ENCODE measurements at regions not wholly inside any gene's neighbourhood (a gene's known extent, or its start where the extent isn't known, plus 50 kb on each side); places are given as distances from the start of the nearest gene placed in this dataset.

DNA sequence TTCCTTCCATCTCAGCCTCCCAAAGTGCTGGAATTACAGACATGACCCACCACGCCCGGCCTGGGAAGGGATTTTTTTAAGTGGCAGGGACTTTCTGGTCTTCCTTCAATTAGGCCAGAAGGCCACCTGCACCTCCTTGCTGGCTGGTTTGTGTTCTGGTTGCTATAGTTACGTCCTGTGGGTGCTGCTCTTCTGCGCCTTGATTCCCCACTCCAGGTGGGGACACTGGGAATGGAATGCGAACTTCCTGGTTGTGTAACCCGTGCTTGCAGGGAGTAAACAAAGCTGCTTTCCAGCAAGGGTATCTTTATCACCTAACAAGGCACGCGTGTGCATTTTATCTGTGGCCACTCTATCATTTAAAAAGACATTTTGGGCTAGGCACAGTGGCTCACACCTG is 117.7 kb downstream of the PLEKHG1 start:
- peaks cover 32% of the 10 kb centered on the region for H3F3A ChIP-seq (ENCODE audit: insufficient read depth, low read depth)
- H2AFZ ChIP-seq, result no peak overlapping the region
- no peak overlapping the region for H3K4me3 ChIP-seq
- DNase-seq, result peak; percentile 75 to 96
- intact Hi-C loops (cut with micrococcal nuclease; ENCODE audit: unreplicated experiment), result no loop called here
- peak overlapping the region; percentile 41 for H3K4me2 ChIP-seq
- ChIA-PET POLR2A (ENCODE audit: unreplicated experiment) (no interaction called here), CTCF (interaction anchor here (0.6 kb wide), 1 partner anchor 270 kb away, joined by 3 read pairs; no protein-coding TSS in a partner anchor)
- peak overlapping the region; percentile 64 for H3K27ac ChIP-seq
- no TSS peak for BruUV-seq (replicated peaks)
- H3K36me3 ChIP-seq (ENCODE audit: low read depth), result no peaks in the 10 kb centered on the region
- no peaks in the 10 kb centered on the region for H4K20me1 ChIP-seq (ENCODE audit: insufficient read depth)
- no peaks in the 10 kb centered on the region for H3K9me3 ChIP-seq (ENCODE audit: insufficient read depth, low read depth)
- TF ChIP-seq EZH2 (IDR thresholded peaks at IDR 0.05; ENCODE audit: low read depth), result no peak
- TF ChIP-seq, protein P1, sequence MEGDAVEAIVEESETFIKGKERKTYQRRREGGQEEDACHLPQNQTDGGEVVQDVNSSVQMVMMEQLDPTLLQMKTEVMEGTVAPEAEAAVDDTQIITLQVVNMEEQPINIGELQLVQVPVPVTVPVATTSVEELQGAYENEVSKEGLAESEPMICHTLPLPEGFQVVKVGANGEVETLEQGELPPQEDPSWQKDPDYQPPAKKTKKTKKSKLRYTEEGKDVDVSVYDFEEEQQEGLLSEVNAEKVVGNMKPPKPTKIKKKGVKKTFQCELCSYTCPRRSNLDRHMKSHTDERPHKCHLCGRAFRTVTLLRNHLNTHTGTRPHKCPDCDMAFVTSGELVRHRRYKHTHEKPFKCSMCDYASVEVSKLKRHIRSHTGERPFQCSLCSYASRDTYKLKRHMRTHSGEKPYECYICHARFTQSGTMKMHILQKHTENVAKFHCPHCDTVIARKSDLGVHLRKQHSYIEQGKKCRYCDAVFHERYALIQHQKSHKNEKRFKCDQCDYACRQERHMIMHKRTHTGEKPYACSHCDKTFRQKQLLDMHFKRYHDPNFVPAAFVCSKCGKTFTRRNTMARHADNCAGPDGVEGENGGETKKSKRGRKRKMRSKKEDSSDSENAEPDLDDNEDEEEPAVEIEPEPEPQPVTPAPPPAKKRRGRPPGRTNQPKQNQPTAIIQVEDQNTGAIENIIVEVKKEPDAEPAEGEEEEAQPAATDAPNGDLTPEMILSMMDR (conservative IDR thresholded peaks at IDR 0.05), result no peak
- no peaks in the 10 kb centered on the region for H3K9me2 ChIP-seq (ENCODE audit: insufficient read depth)
- H3K79me2 ChIP-seq (ENCODE audit: low read depth), result no peaks in the 10 kb centered on the region
- H3K4me1 ChIP-seq (replicated peaks; ENCODE audit: insufficient read depth), result peaks cover 55% of the 10 kb centered on the region
- H3K27me3 ChIP-seq (ENCODE audit: insufficient read depth, low read depth), result no peaks in the 10 kb centered on the region

DNA sequence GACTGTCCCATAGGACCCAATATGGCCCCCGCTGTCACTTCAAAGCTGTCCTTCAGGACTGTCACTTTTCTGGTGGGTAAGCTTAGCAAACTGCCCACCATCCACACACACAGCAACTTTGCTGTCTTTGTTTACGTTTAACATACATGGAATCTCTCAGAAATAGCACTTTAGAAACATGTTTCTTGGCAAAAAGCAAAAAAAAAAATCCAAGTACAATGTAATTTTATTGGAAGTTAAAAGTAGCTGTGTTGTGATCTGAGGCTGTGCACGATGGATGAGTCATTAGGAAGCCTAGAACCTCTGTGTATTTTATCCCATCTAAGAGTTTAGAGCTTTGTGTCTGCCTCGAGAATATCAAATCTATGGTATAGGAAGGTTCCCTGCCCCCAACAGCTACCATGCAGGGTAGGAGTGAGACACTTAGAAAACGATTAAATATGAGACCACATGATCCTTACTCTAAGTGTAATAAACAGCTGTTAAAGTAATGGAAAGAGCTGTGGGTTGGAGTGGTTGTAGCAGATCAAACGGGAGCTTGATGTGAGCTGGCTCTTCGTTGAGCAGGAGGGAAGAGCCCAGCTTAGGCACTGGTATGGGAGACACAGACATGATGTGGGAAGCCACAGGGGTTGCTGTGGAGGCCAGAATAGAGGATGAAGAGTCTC is 119.5 kb downstream of the PLEKHG1 start:
- peaks cover 73% of the 10 kb centered on the region for H3K4me1 ChIP-seq (replicated peaks; ENCODE audit: insufficient read depth)
- no peaks in the 10 kb centered on the region for H3K36me3 ChIP-seq (ENCODE audit: low read depth)
- H3K27ac ChIP-seq, result peak overlapping the region; percentile 89
- DNase-seq, result no peak
- H3K4me2 ChIP-seq, result 0 out of 2 replicates have a peak overlapping the region, but pooled peaks have one; percentile 25
- H3K27me3 ChIP-seq (ENCODE audit: insufficient read depth, low read depth), result no peaks in the 10 kb centered on the region
- CTCF ChIA-PET, result interaction anchor here (0.6 to 1.3 kb wide), 2 partner anchors 94 to 301 kb away, joined by 3 to 9 read pairs; no protein-coding TSS in a partner anchor
- no peaks in the 10 kb centered on the region for H3K9me3 ChIP-seq (ENCODE audit: insufficient read depth, low read depth)
- POLR2A ChIA-PET (ENCODE audit: unreplicated experiment), result interaction anchor here (0.6 kb wide), 1 partner anchor 87 kb away, joined by 3 read pairs; no protein-coding TSS in a partner anchor
- H3K4me3 ChIP-seq, result no peak overlapping the region
- TF ChIP-seq, protein P1 (conservative IDR thresholded peaks at IDR 0.05), result no peak
- TF ChIP-seq EZH2 (IDR thresholded peaks at IDR 0.05; ENCODE audit: low read depth), result no peak
- no peaks in the 10 kb centered on the region for H4K20me1 ChIP-seq (ENCODE audit: insufficient read depth)
- no peak overlapping the region for H2AFZ ChIP-seq
- BruUV-seq (replicated peaks), result no TSS peak
- H3K9me2 ChIP-seq (ENCODE audit: insufficient read depth), result no peaks in the 10 kb centered on the region
- H3K79me2 ChIP-seq (ENCODE audit: low read depth), result no peaks in the 10 kb centered on the region
- intact Hi-C loops (cut with micrococcal nuclease; ENCODE audit: unreplicated experiment), result no loop called here
- peaks cover 45% of the 10 kb centered on the region for H3F3A ChIP-seq (ENCODE audit: insufficient read depth, low read depth)

DNA sequence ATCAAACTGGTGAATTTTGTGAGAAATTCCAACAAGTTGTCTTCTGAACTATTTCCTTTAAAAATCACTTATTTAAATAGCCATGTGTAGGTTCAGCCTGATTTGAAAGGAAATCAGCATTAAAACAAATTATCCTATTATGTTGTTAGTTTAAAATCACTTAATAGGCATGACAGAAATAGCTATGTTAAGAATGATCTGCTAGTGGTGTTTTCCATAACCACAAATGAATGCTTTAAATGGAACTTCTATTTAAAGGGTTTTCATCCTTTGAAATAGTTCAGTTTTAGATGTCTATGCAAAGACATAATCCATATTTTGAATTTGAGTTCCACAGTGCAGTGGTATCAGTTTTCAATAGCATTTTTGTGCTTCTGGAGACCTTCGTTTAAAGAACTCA is 120.1 kb downstream of the PLEKHG1 start:
- intact Hi-C loops (cut with micrococcal nuclease; ENCODE audit: unreplicated experiment), result loop anchor here (1.0 to 5.0 kb wide), 2 partner anchors 52 to 92 kb away; no protein-coding TSS in a partner anchor
- ChIA-PET CTCF (interaction anchor here (0.6 to 1.3 kb wide), 2 partner anchors 93 to 302 kb away, joined by 3 to 9 read pairs; no protein-coding TSS in a partner anchor), POLR2A (ENCODE audit: unreplicated experiment) (no interaction called here)
- peaks cover 45% of the 10 kb centered on the region for H3F3A ChIP-seq (ENCODE audit: insufficient read depth, low read depth)
- H3K27ac ChIP-seq, result peak overlapping the region; percentile 89
- H3K4me2 ChIP-seq, result peak overlapping the region; percentile 54; the same call in 1 of the 2 replicates
- H3K4me3 ChIP-seq, result no peak overlapping the region
- H3K27me3 ChIP-seq (ENCODE audit: insufficient read depth, low read depth), result no peaks in the 10 kb centered on the region
- TF ChIP-seq EZH2 (IDR thresholded peaks at IDR 0.05; ENCODE audit: low read depth), result no peak
- TF ChIP-seq, protein P1 (conservative IDR thresholded peaks at IDR 0.05), result no peak
- H3K9me2 ChIP-seq (ENCODE audit: insufficient read depth), result no peaks in the 10 kb centered on the region
- H4K20me1 ChIP-seq (ENCODE audit: insufficient read depth), result no peaks in the 10 kb centered on the region
- DNase-seq, result no peak
- no peak overlapping the region for H2AFZ ChIP-seq
- H3K4me1 ChIP-seq (replicated peaks; ENCODE audit: insufficient read depth), result peaks cover 73% of the 10 kb centered on the region
- no peaks in the 10 kb centered on the region for H3K9me3 ChIP-seq (ENCODE audit: insufficient read depth, low read depth)
- H3K79me2 ChIP-seq (ENCODE audit: low read depth), result no peaks in the 10 kb centered on the region
- BruUV-seq (replicated peaks), result no TSS peak
- H3K36me3 ChIP-seq (ENCODE audit: low read depth), result no peaks in the 10 kb centered on the region

Measured in PC-9 (cell line).